GM21447 (cell line): ENCODE measurements at regions not wholly inside any gene's neighbourhood (a gene's known extent, or its start where the extent isn't known, plus 50 kb on each side); places are given as distances from the start of the nearest gene placed in this dataset.

ENCODE experiments used
- ATAC-seq: cut with Tn5 transposase; IDR thresholded peaks from one replicate; pipeline ENCODE4 v1.9.1; 2021; ENCODE audit not compliant: unreplicated experiment

DNA sequence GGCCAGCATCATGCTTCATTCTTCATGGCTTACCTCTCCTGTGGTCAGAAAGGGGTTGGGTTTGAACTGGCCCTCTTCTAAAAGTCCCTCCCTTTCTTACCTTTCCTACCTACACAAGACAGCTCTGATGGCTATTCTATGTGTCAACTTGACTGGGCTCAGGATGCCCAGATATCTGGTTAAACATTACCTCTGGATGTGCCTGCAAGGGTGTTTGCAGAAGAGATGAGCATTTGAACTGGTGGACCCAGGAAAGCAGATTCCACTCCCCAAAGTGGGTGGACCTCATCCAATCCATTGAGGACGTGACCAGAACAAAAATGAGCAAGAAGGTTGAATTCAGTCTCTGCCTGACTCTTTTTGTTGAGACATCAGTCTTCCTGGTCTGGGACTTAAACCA, 79.0 kb upstream of the TCF7L2 start:
- no peak for ATAC-seq

DNA sequence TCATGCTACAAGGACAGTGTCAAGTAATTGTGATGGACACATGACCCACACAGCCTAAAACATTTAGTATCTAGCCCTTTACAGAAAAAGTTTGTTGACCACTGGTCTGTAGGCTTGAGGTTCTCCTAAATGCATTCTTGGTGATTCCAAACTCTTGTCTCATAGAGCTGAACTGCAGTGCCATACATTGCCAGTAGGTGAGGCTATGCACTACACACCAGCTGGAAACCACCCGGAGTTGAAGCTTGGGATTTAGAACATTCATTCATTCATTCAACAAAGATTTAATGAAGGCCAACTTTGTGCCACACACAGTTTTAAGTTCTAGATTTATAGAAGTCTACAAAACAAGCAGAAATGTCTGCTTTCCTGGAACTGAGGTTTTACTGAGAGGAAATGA, 77.3 kb upstream of the TCF7L2 start:
- no peak for ATAC-seq

DNA sequence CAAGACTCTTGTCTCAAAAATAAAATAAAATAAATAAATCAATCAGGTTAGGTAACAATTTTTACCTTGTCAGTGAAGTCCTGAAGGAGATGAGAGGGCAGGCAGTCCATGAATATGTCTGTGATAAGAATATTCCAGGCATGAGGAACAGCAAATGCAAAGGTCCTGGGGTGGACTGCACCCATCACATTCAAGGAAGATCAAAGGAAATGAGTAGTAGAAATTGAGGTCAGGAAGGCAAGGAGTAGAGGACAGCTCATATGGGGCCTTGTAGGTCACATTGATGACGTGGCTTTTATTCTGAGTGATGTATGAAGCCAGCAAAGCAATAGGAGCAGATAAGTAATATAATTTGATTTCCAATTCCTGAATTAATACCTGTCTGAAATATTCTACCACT, 76.5 kb upstream of the TCF7L2 start:
- ATAC-seq: no peak

DNA sequence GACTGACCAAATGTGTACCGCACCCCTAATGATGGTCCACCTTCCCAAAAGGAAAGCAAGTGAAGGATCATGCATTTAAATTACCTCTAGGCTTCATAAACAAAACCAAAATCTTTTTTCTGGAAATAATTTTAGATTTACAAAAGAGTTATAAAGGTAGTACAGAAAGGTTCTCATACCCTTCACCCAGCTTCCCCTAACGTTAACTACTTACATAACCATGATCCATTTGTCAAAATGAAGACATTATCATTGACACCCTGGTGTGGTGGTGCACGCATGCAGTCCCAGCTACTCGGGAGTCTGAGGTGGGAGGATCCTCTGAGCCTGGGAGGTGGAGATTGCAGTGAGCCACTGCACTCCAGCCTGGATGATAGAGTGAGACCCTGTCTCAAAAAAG, 75.1 kb upstream of the TCF7L2 start:
- ATAC-seq: no peak

DNA sequence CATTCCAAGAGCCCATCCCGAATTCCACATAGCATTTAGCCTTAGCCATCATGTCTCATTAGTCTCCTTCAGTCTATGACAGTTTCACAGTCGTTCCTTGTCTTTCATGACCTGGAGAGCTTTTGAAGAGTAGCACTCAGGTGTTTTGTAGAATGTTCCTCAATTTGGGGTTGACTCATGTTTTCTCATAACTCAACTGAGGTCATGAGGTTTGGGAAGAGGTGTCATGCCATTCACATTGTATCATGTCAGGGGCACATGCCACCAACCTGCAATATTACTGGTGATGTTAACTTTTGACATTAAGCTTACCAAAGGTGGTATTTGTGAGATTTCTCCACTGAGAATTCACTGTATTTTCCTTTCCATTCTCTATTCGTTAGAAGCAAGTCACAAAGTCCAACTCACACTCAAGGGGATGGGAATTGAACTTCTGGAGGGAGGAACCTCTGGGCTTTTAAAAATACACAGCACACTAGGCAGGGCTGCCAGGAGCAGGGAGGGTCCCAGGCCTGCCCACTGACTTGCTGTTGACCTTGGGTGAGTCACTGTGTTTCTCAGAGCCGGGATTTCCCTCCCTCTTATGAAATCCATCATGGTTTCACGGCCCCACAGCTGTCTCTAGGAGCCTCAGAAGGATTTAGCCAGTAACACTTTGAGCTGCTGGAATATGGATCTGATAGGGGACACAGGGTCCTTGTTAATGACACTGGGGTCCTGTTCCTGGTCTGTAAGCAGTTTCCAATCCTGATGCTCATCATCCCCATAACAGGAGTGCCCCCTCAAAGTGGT, 74.4 kb upstream of the TCF7L2 start:
- ATAC-seq: peak; percentile 55

DNA sequence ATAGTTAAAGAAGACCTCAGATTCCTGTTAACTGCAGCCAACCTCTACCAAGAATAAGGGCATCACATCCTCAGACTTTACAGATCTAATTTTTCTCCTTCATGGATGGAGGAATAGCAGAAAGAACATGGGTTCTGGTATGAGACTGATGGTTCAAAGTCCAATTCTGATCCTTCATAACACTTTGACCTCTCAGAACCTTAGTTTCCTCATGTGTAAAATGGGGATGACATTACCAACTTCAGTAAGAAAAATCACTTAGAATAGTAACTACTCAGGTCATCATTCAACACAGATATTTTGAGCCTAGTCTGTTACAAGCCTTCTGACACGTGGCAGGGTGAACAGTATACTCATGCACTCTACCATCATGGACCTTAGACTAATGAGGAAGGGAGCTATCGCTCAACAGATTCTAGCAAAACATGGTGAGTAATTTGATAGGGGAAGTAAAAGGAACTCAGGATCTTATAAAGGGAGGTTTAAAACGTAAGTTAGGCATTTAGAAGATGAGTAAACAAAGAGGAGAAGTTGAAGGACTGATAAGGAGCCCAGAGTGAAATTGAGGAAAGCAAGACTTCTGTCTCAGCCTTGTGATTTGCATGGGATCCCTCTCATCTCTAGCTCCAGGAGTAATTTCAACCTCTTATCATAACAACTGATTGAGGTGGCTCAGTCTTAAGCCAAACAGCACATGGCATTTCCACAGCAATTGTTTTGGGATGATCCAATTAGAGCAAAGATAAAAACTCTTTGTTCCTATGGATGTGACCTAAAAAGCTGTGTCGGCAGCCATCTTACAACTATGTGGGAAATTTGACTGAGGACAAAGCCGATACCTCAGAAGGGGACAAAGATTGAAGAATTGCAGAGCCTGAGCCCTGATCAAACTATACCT, 69.2 kb upstream of the TCF7L2 start:
- ATAC-seq: no peak

DNA sequence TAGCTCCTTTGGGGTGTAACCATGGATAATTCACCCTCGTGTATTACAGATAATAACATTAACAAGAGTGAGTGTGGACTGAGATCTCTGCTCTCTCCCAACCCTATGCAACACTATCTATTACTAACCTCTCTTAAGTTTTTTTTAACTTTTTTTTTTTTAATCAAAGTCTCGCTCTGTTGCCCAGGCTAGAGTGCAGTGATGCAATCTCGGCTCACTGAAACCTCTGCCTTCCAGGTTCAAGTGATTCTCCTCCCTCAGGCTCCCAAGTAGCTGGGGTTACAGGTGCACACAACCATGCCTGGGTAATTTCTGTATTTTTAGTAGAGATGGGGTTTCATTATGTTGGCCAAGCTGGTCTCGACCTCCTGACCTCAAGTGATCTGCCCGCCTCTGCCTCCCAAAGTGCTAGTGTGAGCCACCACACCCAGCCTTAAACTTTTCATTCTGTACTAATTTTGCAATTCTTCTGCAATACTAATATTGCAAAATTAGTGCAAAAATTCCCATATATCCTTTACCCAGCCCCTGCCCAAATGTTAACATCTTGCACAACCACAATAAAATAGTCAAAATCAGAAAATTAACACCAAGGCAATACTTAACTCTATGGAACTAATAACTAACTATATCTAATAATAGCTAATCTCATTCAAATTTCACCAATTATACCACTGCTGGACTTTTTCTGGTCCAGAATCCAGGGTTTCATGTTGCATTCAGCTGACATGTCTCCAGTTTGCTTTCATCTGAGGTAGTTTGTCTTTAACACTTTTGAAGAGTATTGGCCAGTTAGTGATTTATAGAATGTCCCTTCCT, 66.5 kb upstream of the TCF7L2 start:
- ATAC-seq: no peak

DNA sequence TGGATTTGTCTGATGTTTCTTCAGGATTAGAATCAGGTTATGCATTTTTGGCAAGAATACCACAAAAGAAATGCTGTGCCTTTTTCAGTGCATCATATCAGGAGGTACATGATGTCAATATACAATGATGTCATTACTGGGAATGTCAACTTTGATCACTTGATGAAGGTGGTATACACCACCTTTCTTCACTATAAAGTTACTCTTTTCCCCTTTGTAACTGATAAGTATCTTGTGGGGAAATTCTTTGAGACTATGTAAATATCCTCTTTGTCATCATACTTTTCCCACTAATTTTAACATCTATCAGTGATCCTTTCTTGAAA, 65.9 kb upstream of the TCF7L2 start:
- ATAC-seq: no peak

DNA sequence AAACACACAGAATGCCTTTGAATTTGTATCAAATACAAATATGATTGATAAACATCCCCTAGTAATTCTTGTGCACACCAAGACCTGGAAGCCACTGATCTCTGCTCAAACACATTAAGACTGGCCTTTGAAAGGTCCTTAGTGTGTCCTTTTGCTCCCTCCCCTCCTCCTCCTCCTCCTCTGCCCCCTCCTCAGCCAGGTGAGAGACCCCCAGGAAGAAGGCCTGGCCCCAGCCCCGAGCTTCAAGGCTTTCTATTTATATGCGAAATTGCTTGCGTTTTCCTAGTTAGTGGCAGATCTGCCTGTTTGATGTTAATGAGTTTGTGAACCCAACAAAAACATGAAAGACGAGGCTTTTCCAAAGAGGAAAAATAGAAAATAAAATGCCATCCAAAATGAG, 63.6 kb upstream of the TCF7L2 start:
- no peak for ATAC-seq

DNA sequence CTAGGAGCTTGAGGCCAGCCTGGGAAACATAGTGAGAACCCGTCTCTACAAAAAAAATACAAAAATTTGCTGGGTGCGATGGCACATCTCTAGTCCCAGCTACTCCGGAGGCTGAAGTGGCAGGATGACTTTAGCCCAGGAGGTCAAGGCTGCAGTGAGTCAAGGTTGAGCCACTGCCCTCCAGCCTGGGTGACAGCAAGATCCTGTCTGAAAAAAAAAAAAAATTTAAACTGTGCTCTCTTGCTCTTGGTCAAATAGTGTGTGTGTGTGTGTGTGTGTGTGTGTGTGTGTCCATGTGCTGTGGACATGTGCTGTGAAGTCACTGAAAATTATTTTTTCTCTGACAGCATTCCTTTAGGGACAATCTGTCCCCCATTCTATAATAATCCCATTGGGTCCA, 62.1 kb upstream of the TCF7L2 start:
- ATAC-seq: no peak

DNA sequence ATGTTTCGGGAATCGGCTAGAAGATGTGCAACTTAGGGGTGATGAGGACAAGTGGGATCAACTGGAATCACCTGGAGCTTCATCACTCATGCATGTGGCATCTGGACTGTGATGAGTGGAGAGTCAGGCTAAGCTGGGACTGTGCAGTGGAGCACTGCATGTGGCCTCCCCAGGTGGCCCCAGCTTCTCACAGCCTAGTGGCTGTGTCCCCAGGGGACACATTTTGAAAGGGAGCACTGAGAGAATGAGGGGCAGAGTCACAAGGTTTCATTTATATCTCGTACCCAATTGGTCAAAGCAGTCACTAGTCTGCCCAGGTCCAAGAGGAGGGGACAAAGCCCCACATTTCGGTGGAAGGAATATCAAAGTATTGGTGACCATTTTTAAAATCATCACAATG, 54.8 kb upstream of the TCF7L2 start:
- no peak for ATAC-seq

DNA sequence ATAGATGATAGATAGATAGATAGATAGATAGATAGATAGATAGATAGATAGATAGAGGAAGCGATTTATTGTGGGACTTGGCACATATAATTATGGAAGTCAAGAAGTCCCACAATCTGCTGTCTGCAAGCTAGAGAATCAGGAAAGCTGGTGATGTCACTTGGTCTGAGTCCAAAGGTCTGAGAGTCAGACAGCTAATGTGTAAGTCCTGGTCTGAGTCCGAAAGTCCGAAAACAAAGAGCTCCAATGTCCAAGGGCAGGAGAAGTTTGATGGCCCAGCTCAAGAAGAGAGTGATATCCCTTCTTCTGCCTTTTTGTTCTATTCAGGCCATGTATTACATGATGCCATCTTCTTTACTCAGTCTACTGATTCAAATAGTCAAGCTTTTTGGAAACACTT, 53.8 kb upstream of the TCF7L2 start:
- ATAC-seq: no peak

DNA sequence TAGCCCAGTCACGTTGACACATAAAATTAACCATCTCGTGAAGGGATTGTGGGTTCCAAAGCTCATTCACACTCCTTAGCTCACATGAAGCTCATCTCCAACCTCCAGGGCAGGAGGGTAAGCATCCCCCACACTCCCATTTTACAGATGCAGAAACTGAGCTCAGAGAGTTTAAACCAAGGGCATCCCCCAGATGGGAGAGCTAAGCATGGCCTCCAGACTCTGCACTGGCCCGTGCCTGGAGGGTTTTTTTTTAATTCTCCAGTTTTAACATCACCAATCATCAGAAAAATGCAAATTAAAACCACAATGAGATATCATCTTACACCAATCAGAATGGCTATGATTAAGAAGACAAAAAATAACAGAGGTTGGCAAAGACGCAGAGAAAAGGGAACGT, 53.3 kb upstream of the TCF7L2 start:
- no peak for ATAC-seq

DNA sequence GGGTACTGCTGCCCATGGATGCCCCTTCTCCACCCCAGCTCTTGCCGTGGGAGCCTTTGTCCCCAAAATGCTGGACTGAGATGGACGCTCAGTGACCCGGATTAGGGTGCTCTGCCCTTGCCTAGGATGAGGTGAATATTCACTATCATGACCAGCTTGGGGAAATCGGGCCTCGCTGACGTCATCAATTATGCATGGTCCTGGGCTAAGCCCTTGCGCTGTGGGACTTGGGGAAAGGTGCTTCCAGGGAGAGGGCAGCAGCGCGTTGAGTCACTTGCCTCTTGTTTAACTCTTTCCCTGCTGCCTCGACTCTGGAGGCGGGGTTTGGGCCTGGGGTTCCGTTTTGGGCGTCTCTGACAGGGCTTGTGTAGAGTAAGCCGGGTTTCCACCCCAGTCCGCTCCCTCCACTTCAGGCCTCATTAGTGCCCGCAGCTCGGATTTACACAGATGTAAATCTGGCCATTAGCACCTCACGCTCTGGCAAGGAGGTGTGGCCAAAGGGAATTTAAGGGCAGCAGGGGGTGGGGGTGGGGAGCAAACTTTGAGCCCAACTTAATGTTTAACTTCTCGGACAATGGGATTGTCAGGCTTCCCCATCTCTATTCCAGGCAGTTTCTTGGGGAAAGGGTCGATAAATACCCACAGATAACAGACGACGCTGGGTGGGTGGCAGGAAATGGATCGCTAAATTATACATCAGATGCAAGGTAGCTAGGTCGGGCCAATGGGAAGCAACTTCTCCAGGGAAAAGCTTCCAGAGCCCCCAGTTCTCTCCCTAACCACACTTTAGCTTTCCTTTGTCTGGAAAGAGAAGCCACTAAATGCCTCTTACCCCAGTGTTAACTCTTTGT, 51.3 kb upstream of the TCF7L2 start:
- ATAC-seq: no peak

DNA sequence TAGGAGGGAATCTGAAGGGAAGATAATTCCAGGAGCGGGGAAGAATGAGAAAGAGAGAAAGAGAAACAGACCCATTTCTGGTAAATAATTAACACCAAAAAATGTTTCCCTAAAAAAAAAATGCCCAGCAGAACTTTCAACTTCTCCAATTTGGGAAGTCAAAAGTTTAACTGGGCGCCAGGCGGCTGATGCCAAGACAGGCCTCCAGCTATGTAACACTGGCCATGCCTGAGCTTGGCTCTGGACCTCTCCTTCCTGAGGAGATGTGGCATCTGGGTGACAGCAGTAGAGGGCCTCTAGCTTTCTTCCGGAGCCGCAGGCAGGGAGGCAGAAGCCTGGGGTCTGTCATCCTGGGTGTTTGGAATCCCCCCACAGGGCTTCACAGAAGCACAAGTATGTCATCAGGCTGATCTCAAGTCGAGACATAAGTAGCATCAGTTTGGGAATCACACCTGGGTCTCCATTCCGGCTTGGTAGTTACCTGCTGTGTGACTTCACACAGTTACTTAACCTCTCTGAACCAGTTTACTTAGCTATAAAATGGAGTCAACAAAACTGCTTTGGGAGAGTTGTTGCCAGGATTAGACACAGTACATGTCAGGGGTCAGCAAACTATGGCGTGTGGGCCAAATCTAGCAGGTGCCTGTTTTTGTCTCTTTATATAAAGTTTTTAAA, 50.5 kb upstream of the TCF7L2 start:
- no peak for ATAC-seq
